Stomach (tissue), 8 donors: ENCODE measurements at regions not wholly inside any gene's neighbourhood (a gene's known extent, or its start where the extent isn't known, plus 50 kb on each side); places are given as distances from the start of the nearest gene placed in this dataset.

Experiments used
- DNase-seq, 2 donors: peaks; one replicate each; pipeline versions ENCODE4 v3.0.0 to v3.0.0-alpha.2; 2013 to 2019
- H3K27ac ChIP-seq, 5 donors: fragments of 200-600 bp in 4 of 5; sonication (generic) in 4 of 5; one replicate each; pipeline ENCODE4 v1.5.1; 2013 to 2019; ENCODE audit warnings: mild to moderate bottlenecking in 1 of 5, moderate library complexity in 1 of 5
- H3K27me3 ChIP-seq, 3 donors: fragments of 200-600 bp; sonication (generic); one replicate each; pipeline ENCODE4 v1.5.1; 2017 to 2019; ENCODE audit warnings: mixed run types in 1 of 3
- H3K36me3 ChIP-seq, 4 donors: fragments of 200-600 bp; sonication (generic); 1 replicate in 3 of 4; 2 replicates in 1 of 4; pipeline ENCODE4 v1.5.1; 2016 to 2019
- H3K4me1 ChIP-seq, 4 donors: fragments of 200-600 bp; sonication (generic); one replicate each; pipeline ENCODE4 v1.5.1; 2016 to 2019
- H3K4me3 ChIP-seq, 4 donors: fragments of 200-600 bp; sonication (generic) in 3 of 4; one replicate each; pipeline ENCODE4 v1.5.1; 2016 to 2019; ENCODE audit warnings: mild to moderate bottlenecking in 1 of 4
- H3K9me3 ChIP-seq, 4 donors: fragments of 200-600 bp; sonication (generic); one replicate each; pipeline ENCODE4 v1.5.1; 2016 to 2019
- CTCF ChIP-seq, 7 experiments: fragments of 450-650 bp in 4 of 7; fragments of 200-600 bp in 3 of 7; sonication (generic) in 3 of 7; IDR thresholded peaks; one replicate each; pipeline ENCODE4 v1.5.1; 2016 to 2019; ENCODE audit warnings: antibody characterized with exemption in 7 of 7, control low read depth in 2 of 7, mild to moderate bottlenecking in 1 of 7
- EP300 ChIP-seq: sonication (generic); formaldehyde crosslinking; IDR thresholded peaks from one replicate; pipeline ENCODE4 v1.6.1; 2017; ENCODE audit warnings: antibody characterized with exemption
- POLR2A ChIP-seq, 4 donors: fragments of 450-650 bp; IDR thresholded peaks; one replicate each; pipeline ENCODE4 v1.6.1; 2016; ENCODE audit warnings: antibody characterized with exemption in 4 of 4, control low read depth in 2 of 4, mild to moderate bottlenecking in 1 of 4, moderate library complexity in 1 of 4
- POLR2AphosphoS5 ChIP-seq, 3 donors: sonication (generic); formaldehyde crosslinking; IDR thresholded peaks; one replicate each; pipeline ENCODE4 v1.6.1; 2016; ENCODE audit warnings: antibody characterized with exemption in 3 of 3
- WGBS, 5 donors: extraction: QIAGEN DNeasy Blood & Tissue Kit in 3 of 5; methylation state at CpG; one replicate each; pipeline versions ENCODE4 v1.1.5 to v1.1.7; 2013 to 2018; 5-methylcytosine and 5-hydroxymethylcytosine counted together
- intact Hi-C: fragments of 100-400 bp; cut with DNase I; formaldehyde crosslinking; loops from one replicate; pipeline ENCODE4 v1.15.1; 2023; ENCODE audit warnings: low total_unique reads
- donor health status: healthy with polysubstance abuse.
- donor health status: Bipolar disorder and iron deficiency.
- donor health status: healthy.

- no peaks in the 10 kb centered on the region for H3K27me3 ChIP-seq
- H3K9me3 ChIP-seq: no peaks in the 10 kb centered on the region
- no peak for DNase-seq
- no peak overlapping the region for H3K4me3 ChIP-seq
- WGBS, 5 donors: 33 to 70% (median 56%) methylated on average over 1 of the region's 1 CpG
- TF ChIP-seq CTCF (IDR thresholded peaks at IDR 0.05) (no peak), POLR2A (IDR thresholded peaks at IDR 0.05) (no peak)
- peaks cover 0 to 9% (median 0%) of the 10 kb centered on the region in 4 donors for H3K4me1 ChIP-seq
- intact Hi-C loops: no loop called here
- no peaks in the 10 kb centered on the region for H3K36me3 ChIP-seq
- H3K27ac ChIP-seq: no peak overlapping the region
Observed at GRCh38 chr13:66139701-66140100, 1090.4 kb downstream of the PCDH9 start.

GRCh38 chr13:66139250-66139649 lies 1090.9 kb downstream of the PCDH9 start:
- DNase-seq: no peak
- H3K27me3 ChIP-seq: no peaks in the 10 kb centered on the region

GRCh38 chr13:66138172-66138811 lies 1091.8 kb downstream of the PCDH9 start:
- no peaks in the 10 kb centered on the region for H3K9me3 ChIP-seq
- intact Hi-C loops: no loop called here
- DNase-seq: peak in 1 of 2 donors; percentile 14
- 65 to 88% (median 71%) methylated on average over 5 of the region's 5 CpGs for WGBS, 5 donors
- TF ChIP-seq POLR2AphosphoS5 (IDR thresholded peaks at IDR 0.05): no peak
- no peak for TF ChIP-seq EP300
- no peak for TF ChIP-seq POLR2A (IDR thresholded peaks at IDR 0.05)
- TF ChIP-seq CTCF (IDR thresholded peaks at IDR 0.05): no peak
- no peaks in the 10 kb centered on the region for H3K27me3 ChIP-seq
- no peaks in the 10 kb centered on the region for H3K36me3 ChIP-seq
- H3K4me3 ChIP-seq: no peak overlapping the region
- H3K27ac ChIP-seq: no peak overlapping the region
- H3K4me1 ChIP-seq: peaks cover 0 to 9% (median 0%) of the 10 kb centered on the region in 4 donors

More at GRCh38 chr13:66139250-66139649, 1090.9 kb downstream of the PCDH9 start:
- WGBS, 5 donors: 13 to 35% (median 29%) methylated on average over 3 of the region's 3 CpGs
- intact Hi-C loops: no loop called here
- TF ChIP-seq POLR2AphosphoS5 (IDR thresholded peaks at IDR 0.05) (no peak), EP300 (no peak), POLR2A (IDR thresholded peaks at IDR 0.05) (no peak), CTCF (IDR thresholded peaks at IDR 0.05) (no peak)
- H3K36me3 ChIP-seq: no peaks in the 10 kb centered on the region
- H3K27ac ChIP-seq: no peak overlapping the region
- no peaks in the 10 kb centered on the region for H3K9me3 ChIP-seq
- H3K4me3 ChIP-seq: no peak overlapping the region
- H3K4me1 ChIP-seq: peaks cover 0 to 9% (median 0%) of the 10 kb centered on the region in 4 donors

GRCh38 chr13:66137384-66137783 lies 1092.8 kb downstream of the PCDH9 start:
- Histone ChIP-seq H3K4me1 (peaks cover 0 to 9% (median 0%) of the 10 kb centered on the region in 4 donors), H3K9me3 (no peaks in the 10 kb centered on the region), H3K27me3 (no peaks in the 10 kb centered on the region), H3K27ac (no peak overlapping the region), H3K36me3 (no peaks in the 10 kb centered on the region), H3K4me3 (no peak overlapping the region)
- intact Hi-C loops: no loop called here
- TF ChIP-seq CTCF (IDR thresholded peaks at IDR 0.05) (no peak), EP300 (no peak), POLR2A (IDR thresholded peaks at IDR 0.05) (no peak), POLR2AphosphoS5 (IDR thresholded peaks at IDR 0.05) (no peak)
- DNase-seq: no peak
